GM10266 (cell line): ENCODE measurements at regions not wholly inside any gene's neighbourhood (a gene's known extent, or its start where the extent isn't known, plus 50 kb on each side); places are given as distances from the start of the nearest gene placed in this dataset.

Experiments
- DNase-seq: peaks from one replicate; pipeline ENCODE4 v3.0.0; 2012; ENCODE audit errors: extremely low spot score
- CTCF ChIP-seq: IDR thresholded peaks from 2 replicates; pipeline ENCODE4 v1.5.1; 2012; ENCODE audit warnings: mild to moderate bottlenecking, low read depth; ENCODE audit not compliant: control insufficient read depth, insufficient read depth; ENCODE audit errors: missing control alignments

- DNase-seq, result no peak
- TF ChIP-seq CTCF, result no peak
Measured at GRCh38 chr2:149806651-149807050, 219.1 kb upstream of the MMADHC start.

- no peak for DNase-seq
- no peak for TF ChIP-seq CTCF
Measured at GRCh38 chr2:149800624-149801542, 213.3 kb upstream of the MMADHC start.

GRCh38 chr2:149799013-149799705 lies 211.6 kb upstream of the MMADHC start:
- TF ChIP-seq CTCF, result no peak
- no peak for DNase-seq

GRCh38 chr2:149797030-149797429 lies 209.5 kb upstream of the MMADHC start:
- no peak for TF ChIP-seq CTCF
- no peak for DNase-seq

DNA sequence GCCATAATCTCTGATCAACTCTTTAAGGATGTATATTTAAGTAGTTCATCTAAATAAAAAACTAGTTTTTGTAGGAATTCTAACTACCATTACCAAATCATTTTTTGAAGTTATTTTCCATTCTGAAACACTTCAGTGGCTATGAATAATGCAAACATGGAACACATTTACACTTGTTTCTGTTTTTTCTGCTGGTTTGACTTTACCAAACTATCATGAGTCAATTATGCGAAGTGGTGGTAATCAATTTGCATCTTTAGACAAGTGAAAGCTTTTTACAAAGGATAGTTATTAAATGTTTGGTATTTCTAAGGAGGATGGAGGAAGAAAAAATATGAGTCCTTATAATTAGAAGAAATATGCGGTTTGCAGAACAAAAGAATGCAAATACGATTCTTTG lies 202.0 kb upstream of the MMADHC start:
- DNase-seq, result no peak
- no peak for TF ChIP-seq CTCF

DNA sequence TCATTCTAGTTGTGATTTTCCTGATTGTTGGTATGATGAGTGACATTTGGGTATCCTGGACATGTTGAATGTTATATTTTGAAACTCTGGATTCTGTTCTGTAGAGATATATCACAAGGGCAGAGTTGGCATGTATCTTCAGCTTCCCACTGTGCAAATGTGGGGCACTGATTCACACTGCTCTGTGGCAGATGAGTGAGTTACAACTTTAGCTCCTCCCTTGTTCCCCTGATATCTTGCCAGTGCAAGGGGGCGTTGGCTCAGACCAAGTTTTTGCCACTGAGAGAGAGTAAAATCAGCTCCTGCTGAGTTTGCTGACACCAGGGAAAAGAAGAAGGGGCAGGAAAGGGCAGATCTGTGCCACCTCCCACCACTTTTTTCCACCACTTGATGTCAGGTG lies 199.6 kb upstream of the MMADHC start:
- no peak for DNase-seq
- no peak for TF ChIP-seq CTCF

GRCh38 chr2:149783284-149783683 lies 195.7 kb upstream of the MMADHC start:
- no peak for TF ChIP-seq CTCF
- DNase-seq, result no peak
